GM12872 (cell line): ENCODE measurements at regions not wholly inside any gene's neighbourhood (a gene's known extent, or its start where the extent isn't known, plus 50 kb on each side); places are given as distances from the start of the nearest gene placed in this dataset.

Source experiments
- TF ChIP-seq, protein P1 (sequence below): IDR thresholded peaks from 3 replicates; pipeline ENCODE4 v1.5.1; 2011; ENCODE audit warnings: low read depth, mild to moderate bottlenecking, low read length, moderate library complexity; ENCODE audit not compliant: insufficient read depth

DNA sequence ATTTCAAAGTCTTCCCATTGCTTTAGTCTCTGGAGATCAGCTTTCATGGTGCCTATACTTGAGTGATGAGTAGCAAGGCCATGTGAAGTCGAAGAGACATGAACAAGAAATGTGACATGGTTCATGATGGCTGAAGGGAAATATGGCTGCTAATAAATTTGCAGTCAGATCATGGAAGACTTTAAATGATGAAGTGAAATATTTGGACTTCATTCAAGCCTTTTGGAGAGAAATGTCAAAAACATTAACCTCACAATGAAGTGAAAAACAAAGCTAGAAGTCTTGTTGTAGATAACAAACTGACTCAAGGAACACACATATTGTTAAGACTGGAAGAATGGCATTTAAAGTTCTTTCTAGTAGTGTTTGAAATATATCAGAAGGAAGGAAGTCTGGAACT is 120.3 kb upstream of the CCDC54 start:
- TF ChIP-seq, protein P1, sequence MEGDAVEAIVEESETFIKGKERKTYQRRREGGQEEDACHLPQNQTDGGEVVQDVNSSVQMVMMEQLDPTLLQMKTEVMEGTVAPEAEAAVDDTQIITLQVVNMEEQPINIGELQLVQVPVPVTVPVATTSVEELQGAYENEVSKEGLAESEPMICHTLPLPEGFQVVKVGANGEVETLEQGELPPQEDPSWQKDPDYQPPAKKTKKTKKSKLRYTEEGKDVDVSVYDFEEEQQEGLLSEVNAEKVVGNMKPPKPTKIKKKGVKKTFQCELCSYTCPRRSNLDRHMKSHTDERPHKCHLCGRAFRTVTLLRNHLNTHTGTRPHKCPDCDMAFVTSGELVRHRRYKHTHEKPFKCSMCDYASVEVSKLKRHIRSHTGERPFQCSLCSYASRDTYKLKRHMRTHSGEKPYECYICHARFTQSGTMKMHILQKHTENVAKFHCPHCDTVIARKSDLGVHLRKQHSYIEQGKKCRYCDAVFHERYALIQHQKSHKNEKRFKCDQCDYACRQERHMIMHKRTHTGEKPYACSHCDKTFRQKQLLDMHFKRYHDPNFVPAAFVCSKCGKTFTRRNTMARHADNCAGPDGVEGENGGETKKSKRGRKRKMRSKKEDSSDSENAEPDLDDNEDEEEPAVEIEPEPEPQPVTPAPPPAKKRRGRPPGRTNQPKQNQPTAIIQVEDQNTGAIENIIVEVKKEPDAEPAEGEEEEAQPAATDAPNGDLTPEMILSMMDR = no peak

DNA sequence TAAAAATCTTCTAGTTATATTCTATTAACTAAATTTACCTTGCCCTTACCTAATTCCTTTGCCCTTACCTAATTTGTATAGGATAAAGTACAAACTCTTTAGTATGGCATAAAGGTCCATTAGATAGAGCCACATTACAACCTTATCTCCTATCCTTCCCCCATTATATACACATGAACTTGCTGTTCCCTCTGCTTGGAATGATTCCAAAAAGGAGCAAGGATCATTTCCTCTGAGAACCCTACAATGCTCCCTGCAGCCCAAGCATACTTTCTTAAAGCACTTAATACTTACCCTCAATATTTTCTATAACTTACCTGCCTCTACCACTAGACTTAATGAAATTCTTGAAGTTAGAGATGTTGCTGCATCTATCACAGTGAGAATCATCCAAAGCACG is 118.9 kb upstream of the CCDC54 start:
- TF ChIP-seq, protein P1 = no peak

DNA sequence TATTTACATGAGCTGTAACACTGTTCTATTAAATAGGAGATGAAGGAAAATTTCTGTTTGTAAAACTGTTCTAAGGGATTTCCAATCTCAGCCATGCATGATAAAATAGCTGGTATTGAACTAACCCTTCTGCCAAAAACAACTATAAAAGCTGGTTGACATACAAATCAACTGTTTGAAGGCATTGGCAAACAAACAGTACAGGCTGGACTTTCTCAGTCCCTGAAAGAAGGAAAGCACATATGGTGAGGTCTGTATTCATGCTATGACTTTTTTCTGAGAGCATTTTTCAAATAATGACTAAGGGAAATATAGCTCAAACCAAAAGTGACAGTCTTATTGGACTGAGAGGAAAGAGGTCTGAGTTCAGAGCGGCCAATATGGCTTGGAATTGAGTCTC is 117.0 kb upstream of the CCDC54 start:
- TF ChIP-seq, protein P1 = no peak

DNA sequence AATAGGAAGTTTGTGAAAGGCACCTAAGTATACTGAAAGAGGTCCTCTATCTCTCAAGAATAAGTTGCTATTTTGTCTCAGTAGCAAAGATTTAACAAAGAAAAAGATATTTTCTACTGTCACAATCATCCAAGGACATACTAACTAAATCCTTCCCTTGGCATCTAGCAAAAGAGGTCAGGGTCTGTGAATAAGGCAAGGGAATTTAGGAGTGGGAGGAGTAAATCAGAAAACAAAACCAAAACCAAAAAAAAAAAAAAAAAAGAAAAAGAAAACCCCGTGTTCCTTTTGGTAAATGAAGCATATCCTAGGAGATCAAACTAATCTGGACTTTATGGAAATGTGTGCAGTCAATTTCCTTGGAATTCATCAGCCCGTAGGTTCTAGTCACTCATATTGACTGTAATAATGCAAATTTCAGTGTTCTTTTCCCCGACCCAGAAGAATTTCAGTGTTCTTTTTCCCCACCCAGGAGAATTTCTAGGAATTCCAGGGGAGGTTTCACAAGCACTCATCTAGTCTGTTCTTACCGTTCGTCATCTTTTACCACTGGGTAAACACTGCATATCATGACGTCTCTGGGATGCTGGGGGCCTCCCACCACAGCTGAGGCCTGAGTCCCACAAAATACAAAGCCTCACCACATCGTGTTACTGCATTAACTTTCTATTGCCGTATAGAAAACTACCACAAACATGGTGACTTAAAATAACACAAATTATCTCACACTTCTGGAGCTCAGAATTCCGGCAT is 113.8 kb upstream of the CCDC54 start:
- TF ChIP-seq, protein P1 = no peak

DNA sequence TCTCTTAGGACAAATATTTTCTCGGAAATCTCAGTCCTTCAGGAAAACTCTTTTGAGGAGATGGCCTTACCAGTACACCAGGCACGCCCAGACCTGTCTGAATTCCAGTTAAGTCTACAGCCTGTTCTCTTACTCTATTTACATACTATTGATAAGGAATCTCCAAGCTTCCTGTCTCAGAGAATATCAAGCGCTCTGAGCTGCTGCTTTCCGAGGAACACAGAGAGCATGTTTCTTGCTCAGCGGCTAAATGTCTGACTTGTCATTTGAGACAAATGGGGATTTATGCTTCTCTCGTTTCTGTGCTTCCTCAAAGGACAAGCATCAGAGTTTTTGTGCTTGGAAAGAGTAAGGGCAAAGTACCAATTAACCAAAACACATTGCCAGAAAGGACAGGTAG is 112.4 kb upstream of the CCDC54 start:
- TF ChIP-seq, protein P1 = no peak

DNA sequence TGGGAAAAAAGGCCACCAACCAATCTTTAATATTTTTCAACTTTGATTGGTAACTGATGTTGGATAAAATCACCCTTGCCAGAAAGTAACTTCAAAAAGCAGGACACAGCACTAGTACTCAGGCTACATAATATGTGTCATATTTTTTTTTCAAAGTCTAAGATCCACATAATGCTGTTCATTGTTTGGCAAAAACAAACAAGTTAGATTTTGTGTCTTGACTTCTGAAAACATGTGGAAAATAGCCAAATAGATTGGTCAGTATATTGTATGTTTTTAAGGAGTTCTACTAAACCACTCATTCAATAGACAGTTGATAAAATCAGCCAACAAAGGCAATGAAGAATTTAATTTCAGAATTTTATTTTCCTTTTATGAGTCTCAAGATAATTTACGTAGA is 111.7 kb upstream of the CCDC54 start:
- TF ChIP-seq, protein P1 = no peak

DNA sequence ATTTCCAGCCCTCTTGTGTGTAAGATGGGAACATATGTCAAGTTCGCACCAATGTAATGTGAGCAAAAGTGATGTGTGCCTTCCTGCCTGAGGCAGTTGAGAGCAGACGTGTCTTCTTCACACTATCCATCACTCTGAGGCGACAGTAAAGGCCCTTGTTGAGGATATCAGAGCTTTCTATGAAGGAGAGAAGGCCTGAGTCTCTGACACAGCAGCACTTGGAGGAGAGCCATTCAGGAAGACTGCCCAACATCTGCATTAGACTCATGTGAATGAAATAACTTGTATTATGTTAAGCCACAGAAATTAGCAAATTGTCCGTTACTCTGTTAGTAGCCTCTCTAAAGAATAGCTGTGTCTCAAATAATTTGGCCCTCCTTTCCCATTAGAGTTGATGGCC is 108.8 kb upstream of the CCDC54 start:
- TF ChIP-seq, protein P1 = no peak

DNA sequence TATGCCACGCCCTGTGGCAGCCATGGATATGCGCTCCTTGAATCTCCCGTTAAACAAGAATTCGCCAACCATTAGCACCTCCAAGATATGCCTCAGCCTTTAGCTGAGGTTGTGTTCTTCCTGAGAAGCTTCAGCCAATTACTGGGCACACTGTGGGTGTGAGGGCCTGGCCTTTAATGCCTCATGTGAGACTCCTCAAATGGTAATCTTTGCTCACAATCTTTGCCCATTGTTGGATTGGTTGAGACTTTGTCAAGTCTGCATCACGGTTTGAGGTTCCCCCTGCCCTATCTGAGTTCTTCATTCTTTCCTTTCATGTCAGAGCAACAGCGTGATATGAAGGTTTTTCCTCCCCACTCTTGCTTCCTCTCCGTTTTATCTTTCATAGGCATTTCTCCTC is 108.1 kb upstream of the CCDC54 start:
- TF ChIP-seq, protein P1 = no peak
